Motor neuron (in vitro differentiated cells): ENCODE measurements at regions not wholly inside any gene's neighbourhood (a gene's known extent, or its start where the extent isn't known, plus 50 kb on each side); places are given as distances from the start of the nearest gene placed in this dataset.

Source experiments
- ATAC-seq, 8 experiments: fragments of 200-7000 bp; cut with Tn5 transposase; replicated peaks in 6 of 8; 2 replicates each; pipeline ENCODE4 v1.8.0; 2021; ENCODE audit warnings: mild to moderate bottlenecking in 8 of 8, moderate library complexity in 8 of 8
- H3K27ac ChIP-seq, 2 donors: fragments of 250-450 bp; sonication (Bioruptor Pico); 2 replicates each; pipeline ENCODE4 v1.9.0; 2021; ENCODE audit warnings: antibody characterized with exemption in 2 of 2, mild to moderate bottlenecking in 2 of 2, moderate library complexity in 1 of 2
- H3K4me1 ChIP-seq, 2 donors: fragments of 250-450 bp; sonication (Bioruptor Pico); replicated peaks in 1 of 2; 2 replicates each; pipeline ENCODE4 v1.6.1; 2021; ENCODE audit warnings: antibody characterized with exemption in 2 of 2, mild to moderate bottlenecking in 2 of 2, moderate library complexity in 1 of 2
- H3K4me3 ChIP-seq, 5 donors: fragments of 250-450 bp; sonication (Bioruptor Pico); 2 replicates each; pipeline ENCODE4 v1.9.0; 2021; ENCODE audit warnings: antibody characterized with exemption in 5 of 5, mild to moderate bottlenecking in 5 of 5, moderate library complexity in 4 of 5
- WGBS, 10 experiments: fragments of 450-650 bp; shearing (Covaris generic); methylation state at CpG; one replicate each; pipeline ENCODE4 v1.0.0; 2022; 5-methylcytosine and 5-hydroxymethylcytosine counted together
- in situ Hi-C, 9 experiments: fragments of 400-800 bp; cut with MboI; loops; one replicate each; pipeline ENCODE4 v1.15.0; 2021; ENCODE audit warnings: low sequenced_read_pairs in 9 of 9, low pct_unique_long_range_greater_than_20kb in 2 of 9; ENCODE audit not compliant: unreplicated experiment in 9 of 9

DNA sequence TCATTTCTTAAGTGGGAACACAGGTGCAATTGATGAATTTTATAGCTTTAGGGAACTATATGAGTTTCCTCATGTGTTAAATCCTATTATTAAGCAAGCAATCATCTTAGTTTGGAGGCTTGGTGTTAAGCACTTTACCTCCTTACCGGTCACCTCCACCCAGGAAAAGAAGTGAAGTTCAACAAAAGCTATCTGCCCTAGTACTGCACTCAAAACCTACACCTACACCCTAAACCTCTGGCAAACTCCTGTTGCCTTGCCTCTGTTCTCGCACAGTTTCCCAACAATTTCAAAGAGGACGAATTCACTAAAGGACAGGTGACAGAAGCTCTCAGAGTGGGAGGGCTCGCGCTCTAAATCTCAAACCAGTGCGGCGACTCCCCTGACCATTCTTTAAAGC lies 85.7 kb upstream of the TENT5D start:
- Histone ChIP-seq H3K4me1 (no peaks in the 10 kb centered on the region), H3K27ac (no peak overlapping the region), H3K4me3 (peak overlapping the region in 1 of 5 donors; percentile 17)
- in situ Hi-C loops: no loop called here
- ATAC-seq: no peak
- WGBS, 10 experiments: 0 to 46% (median 20%) methylated on average over 1 to 6 of the region's 7 CpGs; no CpG with 5 or more reads in 6 of the 10 experiments

- peak in 2 of 8 experiments; percentile 56 to 87 for ATAC-seq
- WGBS, 10 experiments: 41 to 100% (median 71%) methylated on average over 1 to 10 of the region's 38 CpGs; no CpG with 5 or more reads in 1 of the 10 experiments
These were observed 85.0 kb upstream of the TENT5D start for GRCh38 chrX:80335062-80335830.

GRCh38 chrX:80354966-80355465 lies 65.2 kb upstream of the TENT5D start:
- no peaks in the 10 kb centered on the region for H3K4me1 ChIP-seq
- no peak for ATAC-seq
- no peak overlapping the region for H3K27ac ChIP-seq
- 8 to 39% methylated on average over 2 to 3 of the region's 4 CpGs; no CpG with 5 or more reads in 8 of the 10 experiments for WGBS, 10 experiments
- H3K4me3 ChIP-seq: no peak overlapping the region
- in situ Hi-C loops: no loop called here

More at GRCh38 chrX:80335062-80335830, 85.0 kb upstream of the TENT5D start:
- Histone ChIP-seq H3K27ac (no peak overlapping the region), H3K4me1 (no peaks in the 10 kb centered on the region), H3K4me3 (peak overlapping the region in 1 of 5 donors; percentile 17)
- in situ Hi-C loops: no loop called here
